NCI-H524 (cell line): ENCODE measurements at regions not wholly inside any gene's neighbourhood (a gene's known extent, or its start where the extent isn't known, plus 50 kb on each side); places are given as distances from the start of the nearest gene placed in this dataset.
A peak's percentile ranks its signal among the peaks of the same experiment; 100 is the strongest.
"Not testable (repeated sequence)": the region's sequence is repeated elsewhere in the genome, so short reads cannot be mapped to it uniquely, and the experiment has no call there.

Experiments used
- DNase-seq, 2 experiments: peaks; one replicate each; lab custom pipeline; 2025; lab: John Stamatoyannopoulos, UW

DNA sequence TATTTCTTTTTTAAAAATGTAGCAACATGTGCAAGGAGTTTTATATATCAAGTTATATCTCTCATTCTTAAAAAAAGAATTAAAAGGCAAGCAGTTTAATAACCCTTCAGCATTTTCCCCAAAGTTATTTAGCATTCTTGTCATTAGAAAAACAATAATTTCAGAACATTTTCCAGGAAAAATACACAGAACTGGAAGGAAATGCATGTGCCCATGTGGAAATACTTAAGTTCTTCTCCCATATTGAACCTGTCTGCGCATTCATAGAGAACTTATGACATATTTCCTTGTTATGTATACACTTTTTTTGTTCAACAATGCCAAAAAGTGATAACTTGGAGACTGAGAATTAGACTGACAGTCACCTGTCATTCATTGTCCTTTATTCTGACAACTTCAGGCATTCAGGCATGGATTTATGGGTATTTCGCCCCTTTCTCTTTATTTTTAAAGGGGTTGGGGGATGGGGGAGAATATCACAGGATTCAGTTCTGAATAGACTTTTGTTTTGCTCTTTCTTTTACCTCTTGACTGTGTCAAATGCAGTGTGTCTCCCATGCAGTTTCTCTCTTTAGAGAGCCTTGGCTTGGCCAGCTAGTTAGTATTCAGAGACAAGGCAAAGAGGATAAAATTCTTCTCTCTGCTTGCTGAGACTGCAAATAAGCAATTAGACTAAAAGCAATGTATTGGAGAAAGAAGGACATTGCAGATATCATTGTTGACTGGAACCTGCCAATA, 701.0 kb downstream of the NR2F1-AS1 start:
- no peak for DNase-seq

- DNase-seq: no peak
Measured at GRCh38 chr5:92874790-92875189, 706.2 kb downstream of the NR2F1-AS1 start.

DNA sequence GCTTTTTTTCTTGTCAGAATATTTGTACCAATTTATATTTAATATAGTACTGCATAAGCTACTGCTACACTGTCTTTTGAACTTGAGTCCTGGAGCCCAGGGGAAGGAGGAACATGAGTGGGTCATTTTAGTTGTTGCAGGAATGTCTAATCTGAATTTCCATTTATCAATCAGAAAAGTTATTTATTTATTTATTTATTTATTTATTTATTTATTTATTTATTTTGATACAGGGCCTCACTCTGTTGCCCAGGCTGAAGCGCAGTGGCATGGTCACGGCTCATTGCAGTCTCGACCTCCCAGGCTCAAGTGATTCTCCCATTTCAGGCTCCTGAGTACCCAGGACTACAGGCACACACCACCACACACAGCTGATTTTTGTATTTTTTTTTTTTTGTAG, 712.6 kb downstream of the NR2F1-AS1 start:
- no peak for DNase-seq

GRCh38 chr5:92864591-92864990, 716.4 kb downstream of the NR2F1-AS1 start:
- no peak for DNase-seq

- no peak for DNase-seq
Measured at GRCh38 chr5:92863666-92864065, 717.4 kb downstream of the NR2F1-AS1 start.

- DNase-seq: no peak
Measured at GRCh38 chr5:92861531-92862285, 719.3 kb downstream of the NR2F1-AS1 start.

DNA sequence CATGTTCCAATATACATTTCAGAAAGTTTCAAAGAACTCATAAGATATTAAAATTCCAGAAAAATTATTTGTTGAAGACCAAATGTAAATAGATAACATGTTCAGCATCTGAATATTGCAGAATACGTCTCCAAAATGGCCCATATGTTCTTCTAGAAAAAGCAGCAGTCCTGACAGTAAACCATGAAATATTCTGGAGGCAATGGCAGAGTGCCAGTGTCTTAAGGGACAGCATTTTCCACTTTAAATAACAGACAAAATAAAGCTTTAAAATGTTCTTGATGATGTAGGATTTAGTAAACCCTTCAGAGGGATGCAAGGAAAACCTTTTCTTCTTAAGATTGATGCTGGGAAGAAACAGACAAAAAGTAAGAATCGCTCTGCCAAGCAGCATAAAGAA, 721.0 kb downstream of the NR2F1-AS1 start:
- DNase-seq: no peak

- DNase-seq: peak; percentile 10 to 57
Measured at GRCh38 chr5:92852219-92852618, 728.8 kb downstream of the NR2F1-AS1 start.

- no peak for DNase-seq
Measured at GRCh38 chr5:92850886-92851285, 730.1 kb downstream of the NR2F1-AS1 start.

- DNase-seq: no peak
Measured at GRCh38 chr5:92849756-92850155, 731.3 kb downstream of the NR2F1-AS1 start.

DNA sequence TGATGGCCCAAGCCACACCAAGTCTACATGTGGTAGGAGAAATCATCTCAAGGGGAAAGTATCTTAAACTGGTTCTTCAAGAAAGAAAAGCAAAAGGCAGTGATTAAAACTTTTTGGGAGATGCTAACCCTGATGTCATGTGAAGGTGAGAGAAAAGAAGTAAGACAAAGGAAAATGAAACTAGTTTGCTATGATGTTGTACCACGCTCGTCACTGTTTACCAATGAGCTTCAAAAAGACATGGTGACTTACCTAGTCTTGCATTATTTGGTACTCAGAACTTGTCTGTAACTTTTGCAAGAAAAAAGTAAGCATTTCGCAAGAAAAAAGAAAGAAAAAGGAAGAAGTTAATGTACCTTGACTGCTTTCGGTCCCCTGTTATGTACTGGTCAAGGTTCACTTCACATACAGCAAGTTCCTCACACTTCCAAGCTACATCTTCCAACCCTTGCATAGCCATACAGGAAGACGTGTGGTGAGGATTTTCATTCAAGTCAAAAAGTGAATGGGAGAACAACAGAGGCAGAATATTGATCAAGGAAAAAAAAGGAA, 739.3 kb downstream of the NR2F1-AS1 start:
- DNase-seq: no peak

DNA sequence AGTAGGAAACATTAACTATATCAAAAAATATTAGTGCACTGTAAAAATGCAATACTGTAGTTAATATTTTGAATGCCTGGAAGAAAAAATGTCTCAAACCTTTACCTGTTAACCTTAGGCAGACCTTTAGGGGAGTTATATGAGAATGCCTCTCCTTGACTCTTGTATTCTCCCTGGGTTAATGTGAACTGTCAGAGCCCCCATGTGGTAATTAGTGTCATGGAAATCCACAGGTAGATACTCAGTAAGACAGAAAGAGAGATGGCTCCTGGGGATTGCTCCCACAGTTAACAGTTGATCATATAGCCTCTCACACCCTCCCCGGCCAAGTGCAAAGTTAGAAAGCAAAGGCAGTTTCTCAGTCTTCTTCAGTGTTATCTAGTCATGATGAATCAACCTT, 742.8 kb downstream of the NR2F1-AS1 start:
- peak; percentile 3 to 27 for DNase-seq

GRCh38 chr5:92836855-92837755, 743.9 kb downstream of the NR2F1-AS1 start:
- DNase-seq: no peak

GRCh38 chr5:92835712-92836111, 745.3 kb downstream of the NR2F1-AS1 start:
- DNase-seq: no peak

- not testable (repeated sequence) for DNase-seq
Measured at GRCh38 chr5:92823551-92823950, 757.5 kb downstream of the NR2F1-AS1 start.

- no peak for DNase-seq
Measured at GRCh38 chr5:92822183-92822582, 758.8 kb downstream of the NR2F1-AS1 start.

GRCh38 chr5:92809855-92810465, 771.1 kb downstream of the NR2F1-AS1 start:
- DNase-seq: no peak

GRCh38 chr5:92808474-92808873, 772.5 kb downstream of the NR2F1-AS1 start:
- no peak for DNase-seq

DNA sequence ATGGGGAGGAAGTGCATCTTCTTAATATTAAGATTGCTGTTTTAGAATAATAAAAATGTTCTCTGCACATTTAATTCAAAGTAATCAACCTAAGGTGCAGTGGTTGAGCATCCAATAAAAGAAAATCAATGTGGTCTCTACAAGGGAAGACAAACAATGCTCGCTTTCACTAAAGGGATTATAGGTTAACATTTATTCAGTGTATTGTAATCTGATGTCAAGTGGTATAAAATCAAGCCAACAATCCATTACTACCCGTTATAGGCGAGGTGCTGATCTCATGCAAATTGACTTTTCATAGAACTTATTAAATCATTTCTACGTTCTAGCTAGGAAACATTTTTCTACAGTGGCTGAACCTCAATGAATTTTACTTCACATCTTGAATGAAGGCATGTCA, 773.9 kb downstream of the NR2F1-AS1 start:
- DNase-seq: no peak

- DNase-seq: no peak
Measured at GRCh38 chr5:92805446-92805845, 775.6 kb downstream of the NR2F1-AS1 start.

GRCh38 chr5:92801911-92802310, 779.1 kb downstream of the NR2F1-AS1 start:
- DNase-seq: peak; percentile 18 to 38

DNA sequence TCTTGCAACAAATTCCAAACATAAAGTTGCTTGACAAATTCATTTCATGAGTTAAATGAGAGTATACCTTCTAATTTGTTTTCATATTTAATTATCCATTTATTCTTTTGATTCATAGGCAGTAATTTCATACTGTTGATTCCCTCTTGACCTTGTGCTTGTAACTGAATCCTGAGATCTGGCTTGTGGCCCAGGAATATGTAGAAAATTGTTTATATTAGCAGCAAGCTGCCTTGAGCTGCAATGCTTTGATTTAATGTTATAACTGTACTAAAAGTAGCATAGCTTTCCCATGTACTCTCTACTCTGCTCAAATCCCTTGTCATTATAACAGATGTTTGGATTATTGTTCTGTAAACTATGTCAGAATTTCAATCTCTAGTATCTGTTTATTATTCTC, 780.7 kb downstream of the NR2F1-AS1 start:
- DNase-seq: peak; percentile 18 to 67
